AG08395 (cell line): ENCODE measurements at regions not wholly inside any gene's neighbourhood (a gene's known extent, or its start where the extent isn't known, plus 50 kb on each side); places are given as distances from the start of the nearest gene placed in this dataset.

Experiments used
- DNase-seq: peaks from one replicate; pipeline ENCODE4 v3.0.0; 2012; ENCODE audit warnings: mixed read lengths, low spot score

DNA sequence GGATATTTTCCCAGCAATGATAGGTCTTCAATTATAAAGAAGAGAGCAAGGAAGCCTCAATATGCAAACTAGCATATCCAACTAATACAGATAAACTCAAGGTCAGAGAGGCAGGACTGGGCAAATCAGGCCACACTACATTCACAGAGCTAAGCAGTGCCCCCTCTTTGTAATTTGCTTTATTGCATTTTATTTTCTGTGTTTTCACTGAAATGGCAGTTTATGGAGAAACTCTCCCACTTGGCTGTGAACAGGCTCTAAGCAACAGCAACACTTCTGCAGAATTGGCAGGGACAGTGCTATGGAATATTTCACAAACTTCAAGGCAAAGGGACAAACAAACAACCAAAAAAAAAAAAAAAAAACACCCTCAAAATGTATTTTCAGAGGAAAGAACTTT lies 93.4 kb upstream of the SOD1 start:
- no peak for DNase-seq

DNA sequence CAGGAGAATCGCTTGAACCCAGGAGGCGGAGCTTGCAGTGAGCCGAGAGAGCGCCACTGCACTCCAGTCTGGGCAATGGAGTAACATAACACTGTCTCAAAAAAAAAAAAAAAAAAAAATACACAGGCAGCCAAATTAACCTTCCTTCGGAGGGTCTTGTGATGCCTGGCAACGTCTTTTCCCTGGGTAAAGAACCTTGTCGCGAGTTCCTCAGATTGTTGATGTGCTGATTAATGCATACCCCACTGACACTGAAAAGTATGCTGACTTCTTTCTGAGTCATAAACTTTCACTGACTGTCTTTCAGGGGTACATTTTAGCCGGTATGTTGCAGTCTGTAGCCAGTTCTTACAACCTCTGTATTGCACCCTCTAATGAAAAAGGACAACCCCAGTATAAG lies 95.1 kb upstream of the SOD1 start:
- no peak for DNase-seq

DNA sequence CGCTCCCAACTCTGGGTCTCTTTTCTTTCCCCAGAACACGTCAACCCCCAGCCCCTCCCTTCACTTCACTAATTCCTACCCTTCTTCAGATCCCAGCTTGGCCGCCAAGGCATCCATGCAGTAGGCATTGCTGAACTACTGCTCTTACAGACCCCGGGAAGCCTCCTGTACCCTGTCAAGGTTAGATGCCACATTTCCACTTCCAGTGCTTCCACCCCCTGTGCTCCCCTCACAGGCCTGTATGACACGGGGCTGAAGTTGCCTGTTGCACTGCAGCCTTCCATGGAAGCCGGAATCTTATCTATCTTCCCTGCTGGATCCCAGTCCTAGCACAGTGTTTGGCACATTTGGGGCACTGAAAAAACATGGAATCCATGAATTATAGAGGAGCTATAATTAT lies 99.0 kb upstream of the SOD1 start:
- no peak for DNase-seq

DNA sequence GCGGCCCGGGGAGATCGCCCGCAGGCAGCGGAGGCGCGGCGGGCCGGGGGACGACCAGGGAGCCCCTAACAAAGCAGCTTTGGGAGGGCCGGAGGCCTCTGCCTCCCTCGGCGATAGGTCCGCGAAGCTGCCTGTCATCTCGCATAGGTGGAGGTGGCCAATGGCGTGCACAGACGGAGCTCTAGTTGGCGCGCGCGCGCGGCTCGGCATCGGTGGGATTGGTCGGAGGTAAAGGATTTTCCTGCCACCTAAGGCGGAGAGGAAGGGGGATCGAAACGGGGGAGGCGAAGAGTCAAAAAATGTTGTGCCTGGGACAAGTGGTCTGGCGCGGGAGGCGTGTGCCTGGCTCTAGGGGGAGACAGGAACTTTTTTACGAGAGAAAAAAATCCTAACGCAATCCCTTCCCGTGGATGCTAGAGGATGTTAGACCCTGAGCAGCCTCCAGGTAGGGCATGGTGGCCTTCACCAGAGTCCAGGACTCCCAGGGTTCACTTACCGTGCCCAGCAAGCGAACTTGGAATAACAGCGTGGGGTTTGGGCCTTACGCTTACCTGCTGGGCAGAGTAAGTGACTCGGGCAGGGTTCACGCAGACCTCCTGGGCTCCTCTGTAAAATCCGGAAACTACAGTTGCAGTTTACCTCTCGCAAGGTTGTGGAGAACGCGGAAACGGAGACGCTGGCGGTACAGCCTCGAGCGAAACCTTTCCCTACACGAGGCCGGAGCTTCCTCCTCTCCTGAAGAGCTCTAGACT lies 99.9 kb upstream of the SOD1 start:
- peak; percentile 83 for DNase-seq

DNA sequence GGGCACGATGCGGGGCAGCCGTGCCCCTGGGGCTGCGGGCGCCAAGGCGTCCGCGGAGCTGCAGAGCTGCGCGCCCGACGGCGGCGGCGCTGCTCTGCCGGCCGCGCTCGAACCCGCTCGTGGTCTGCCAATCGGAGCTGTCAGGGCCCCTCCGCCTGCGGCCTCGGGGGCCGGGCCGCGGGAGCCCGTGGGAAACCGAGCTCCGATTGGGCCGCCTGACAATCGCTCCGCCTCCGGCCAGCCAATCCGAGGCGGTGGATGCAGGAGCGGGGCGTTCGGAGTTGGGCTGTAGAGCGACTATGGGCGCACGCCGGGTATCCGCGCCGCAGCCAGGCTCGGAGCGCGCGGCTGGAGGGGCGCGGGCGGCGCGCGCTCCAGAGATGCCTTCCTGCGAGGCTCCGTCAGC lies 100.5 kb upstream of the SOD1 start:
- DNase-seq: peak; percentile 91

DNA sequence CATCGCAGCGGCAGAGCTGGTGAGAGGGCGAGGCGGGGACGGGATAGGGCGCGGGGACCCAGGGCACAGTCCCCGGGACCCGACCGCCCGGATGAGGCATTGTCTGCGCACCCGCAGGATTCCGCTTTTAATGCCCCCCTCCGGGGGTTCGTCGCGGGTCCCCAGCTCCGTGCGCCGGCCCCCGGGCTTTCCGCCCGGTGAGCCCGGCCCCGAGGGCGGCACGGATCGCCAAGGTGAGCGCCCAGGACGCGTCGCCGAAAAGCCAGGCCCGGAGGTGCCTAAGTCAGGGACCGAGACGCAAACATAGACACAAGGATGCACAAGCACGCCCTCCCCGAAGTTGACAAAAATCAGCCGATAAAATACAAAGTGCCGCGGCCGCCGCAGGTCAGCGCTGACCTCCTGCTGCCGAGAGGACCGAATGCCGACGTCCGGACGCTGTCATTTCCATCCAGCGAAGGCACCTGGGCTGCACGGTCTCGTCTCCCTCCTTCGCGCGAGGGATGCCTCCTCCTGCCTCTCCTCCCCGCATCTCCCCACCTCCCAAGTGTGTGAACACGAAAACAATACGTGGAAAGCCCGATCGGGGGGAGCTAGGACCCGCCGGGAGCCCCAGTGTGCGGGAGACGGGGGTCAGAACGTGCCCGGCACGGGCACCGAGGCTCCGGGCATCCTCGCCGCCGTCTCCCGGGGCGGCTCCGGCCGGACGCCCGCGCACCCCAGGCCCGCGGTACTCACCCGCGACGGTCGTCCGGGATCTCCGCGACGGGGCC lies 101.1 kb upstream of the SOD1 start:
- DNase-seq: no peak

DNA sequence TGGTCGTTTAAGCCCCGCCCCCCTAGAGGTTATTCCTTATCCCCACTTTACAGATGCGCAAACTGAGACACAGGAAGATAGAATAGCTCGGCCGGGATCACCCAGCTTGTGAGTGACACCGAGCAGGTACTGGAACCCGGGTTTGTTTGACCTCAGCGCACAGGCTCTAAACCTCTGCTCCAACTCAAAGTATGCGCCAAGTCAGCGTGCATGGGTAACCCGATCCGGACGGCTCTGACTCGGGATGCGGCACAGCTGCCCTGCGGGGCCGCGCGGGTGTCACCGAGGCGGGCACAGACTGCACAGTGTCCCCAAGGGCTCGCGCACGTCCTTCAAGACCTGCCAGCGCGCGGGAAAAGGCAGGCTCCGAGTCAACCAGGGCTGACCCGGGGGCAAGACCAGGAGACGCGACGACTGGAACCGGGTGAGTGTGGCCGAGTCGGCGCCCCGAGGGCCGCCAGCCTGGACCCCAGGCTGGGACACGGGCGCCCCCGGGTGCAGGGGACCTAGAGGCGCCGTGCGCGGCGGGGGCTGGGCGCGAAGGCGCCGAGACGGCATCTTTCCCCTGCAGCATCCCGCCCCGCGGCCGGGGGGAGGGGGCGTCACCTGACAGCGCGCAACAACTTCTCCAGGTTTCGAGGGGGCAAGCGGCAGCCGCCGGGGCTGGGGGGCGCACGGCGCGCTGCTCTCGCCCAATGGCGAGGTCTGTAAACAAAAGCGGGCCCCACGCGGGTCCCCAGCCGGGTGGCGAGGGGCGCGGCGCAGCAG lies 101.9 kb upstream of the SOD1 start:
- no peak for DNase-seq

DNA sequence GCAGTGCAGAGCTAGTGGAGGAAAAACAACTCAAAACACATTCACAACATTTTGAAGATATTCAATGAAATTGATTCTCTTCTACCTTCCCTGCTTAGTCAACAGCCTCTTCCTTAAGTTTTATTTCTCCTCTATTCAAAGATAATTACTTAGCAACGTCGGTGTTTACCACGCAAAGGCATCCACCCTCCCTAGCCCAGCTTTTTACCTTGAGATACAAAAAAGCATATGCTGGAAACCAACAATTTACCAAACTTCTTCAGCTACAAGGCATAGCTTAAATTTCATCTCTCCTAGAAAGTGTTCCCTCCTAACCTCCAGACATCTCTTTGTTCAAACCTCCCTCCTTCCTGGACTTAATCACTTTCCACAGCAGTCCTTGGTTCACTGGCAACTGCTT lies 102.8 kb upstream of the SOD1 start:
- DNase-seq: no peak

DNA sequence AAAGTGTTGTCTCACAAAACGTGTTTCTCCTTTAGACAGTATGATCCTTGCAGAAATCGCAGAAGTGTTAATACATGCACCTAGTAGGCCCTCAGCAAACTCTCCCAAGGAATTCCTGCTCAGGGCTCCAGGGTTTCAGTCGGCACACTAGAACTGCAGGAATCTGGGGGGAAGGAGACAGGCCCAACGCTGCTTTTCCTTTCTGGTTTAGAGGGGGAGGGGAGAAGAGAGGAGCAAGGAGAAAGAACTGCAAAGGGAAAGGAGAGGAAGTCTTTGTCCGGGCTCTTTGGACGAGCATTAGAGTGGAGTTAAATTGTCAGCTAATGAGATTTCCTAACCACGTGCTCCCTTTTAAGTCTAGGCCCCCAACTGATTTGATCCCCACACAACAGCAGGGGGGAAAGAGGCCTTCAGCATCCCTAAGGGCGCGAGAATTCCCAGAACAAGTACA lies 103.7 kb upstream of the SOD1 start:
- no peak for DNase-seq

DNA sequence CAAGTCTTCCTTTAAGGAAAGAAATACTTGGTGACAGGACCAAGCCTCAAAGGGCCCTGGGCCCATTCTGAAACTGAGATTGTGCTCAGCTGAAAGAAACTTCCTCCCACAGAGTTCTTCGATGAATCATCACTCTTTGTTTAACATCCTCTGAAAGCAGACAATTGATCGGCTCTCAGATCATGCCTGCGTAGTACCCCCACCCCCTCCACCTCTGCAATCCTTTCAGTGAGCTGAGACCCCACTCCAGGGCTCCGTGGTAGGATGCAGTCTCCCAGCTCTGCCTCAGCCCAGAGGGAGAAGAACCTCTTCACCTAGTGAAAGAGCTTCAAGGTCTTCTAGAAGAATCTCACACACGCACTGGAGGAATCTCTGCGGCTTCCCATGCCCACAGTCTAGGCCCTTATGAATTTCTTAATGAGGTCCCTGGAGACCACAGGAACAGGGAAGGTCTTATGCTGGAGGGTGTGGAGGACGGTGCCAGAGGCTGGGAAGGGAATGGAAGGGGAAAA lies 104.9 kb upstream of the SOD1 start:
- no peak for DNase-seq

DNA sequence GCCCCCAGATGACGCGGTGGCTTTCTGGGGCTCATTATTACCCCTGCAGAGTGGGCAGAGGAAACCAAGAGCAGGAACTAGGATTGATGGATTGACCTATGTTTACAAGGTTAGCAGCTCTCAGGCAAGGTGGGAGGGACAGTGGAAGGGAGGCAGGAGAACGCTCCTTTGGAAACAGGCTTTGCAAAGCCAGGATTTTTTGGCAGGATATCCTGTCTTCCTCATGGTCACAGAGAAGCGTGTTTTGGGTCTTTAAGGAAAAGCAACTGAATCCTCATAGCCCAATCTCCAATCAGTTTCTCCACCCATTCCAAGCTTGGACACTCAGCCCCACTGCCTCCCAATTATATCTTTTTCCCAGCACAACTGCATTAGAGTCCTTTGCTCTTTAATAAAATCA lies 105.6 kb upstream of the SOD1 start:
- no peak for DNase-seq

DNA sequence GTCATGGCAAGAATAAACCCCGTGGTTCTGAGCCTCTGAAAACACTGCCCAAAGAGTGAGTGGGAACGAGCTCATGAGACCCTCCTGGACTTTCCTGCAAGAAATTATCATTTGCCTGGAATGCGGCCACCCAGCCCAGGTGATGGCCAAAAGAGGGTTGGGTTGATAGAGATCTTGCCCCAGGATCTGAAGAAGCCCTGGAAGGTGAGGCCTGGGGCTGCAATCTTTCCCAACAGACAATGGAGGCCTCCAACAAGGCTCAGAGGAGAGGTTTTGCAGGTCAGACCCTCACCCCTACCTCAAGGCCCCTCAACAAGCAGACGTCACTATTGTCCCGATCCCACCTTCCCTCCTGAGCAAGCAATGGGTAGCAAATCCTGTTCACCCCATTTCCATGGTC lies 106.0 kb upstream of the SOD1 start:
- DNase-seq: no peak

DNA sequence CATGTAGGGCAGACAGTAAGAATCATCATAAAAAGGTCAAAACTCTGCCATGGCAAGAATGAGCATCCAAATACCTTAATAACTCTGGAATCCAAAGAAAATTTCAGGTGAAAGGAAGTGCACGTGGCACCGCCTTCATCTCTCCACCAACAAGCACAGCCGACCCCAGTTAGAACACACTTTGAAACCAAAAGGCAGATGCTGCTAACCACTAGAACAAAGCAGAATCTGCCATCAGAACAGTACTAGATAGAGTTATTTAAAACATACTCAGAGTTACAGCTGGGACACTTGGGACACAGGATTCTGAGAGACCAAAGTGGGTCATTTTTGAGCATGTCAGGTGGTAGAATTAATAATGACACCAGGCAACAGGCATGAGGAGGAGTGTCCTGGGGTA lies 106.7 kb upstream of the SOD1 start:
- no peak for DNase-seq

DNA sequence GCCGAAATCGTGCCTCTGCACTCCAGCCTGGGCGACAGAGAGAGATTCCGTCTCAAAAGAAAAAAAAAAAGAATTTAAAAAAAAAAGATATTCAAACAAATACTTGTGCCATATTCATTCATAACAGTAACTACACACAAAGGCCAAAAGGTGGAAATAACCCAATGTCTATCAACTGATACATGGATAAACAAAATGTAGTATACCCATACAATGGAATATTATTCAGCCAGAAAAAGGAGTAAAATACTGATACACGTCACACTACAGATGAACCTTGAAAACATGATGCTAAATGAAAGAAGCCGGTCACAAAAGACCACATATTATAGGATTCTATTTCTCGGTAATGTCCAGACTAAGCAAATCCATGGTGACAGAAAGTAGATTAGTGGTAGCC lies 109.4 kb upstream of the SOD1 start:
- DNase-seq: no peak

DNA sequence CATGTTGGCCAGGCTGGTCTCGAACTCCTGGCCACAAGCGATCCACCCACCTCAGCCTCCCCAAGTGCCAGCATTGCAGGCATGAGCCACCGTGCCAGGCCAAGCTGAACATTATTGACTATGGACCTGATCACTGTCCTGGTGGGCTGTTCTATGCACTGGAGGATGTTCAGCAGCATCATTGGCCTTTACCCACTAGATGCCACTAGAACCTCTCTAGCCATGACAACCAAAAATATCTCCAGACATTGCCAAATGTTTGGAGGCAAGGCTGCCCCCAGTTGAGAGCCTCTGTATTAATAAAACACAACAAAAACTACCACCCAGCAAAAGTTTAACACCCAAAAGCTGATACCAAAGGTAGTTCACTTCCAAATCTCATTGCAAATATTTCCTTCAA lies 110.8 kb upstream of the SOD1 start:
- no peak for DNase-seq

DNA sequence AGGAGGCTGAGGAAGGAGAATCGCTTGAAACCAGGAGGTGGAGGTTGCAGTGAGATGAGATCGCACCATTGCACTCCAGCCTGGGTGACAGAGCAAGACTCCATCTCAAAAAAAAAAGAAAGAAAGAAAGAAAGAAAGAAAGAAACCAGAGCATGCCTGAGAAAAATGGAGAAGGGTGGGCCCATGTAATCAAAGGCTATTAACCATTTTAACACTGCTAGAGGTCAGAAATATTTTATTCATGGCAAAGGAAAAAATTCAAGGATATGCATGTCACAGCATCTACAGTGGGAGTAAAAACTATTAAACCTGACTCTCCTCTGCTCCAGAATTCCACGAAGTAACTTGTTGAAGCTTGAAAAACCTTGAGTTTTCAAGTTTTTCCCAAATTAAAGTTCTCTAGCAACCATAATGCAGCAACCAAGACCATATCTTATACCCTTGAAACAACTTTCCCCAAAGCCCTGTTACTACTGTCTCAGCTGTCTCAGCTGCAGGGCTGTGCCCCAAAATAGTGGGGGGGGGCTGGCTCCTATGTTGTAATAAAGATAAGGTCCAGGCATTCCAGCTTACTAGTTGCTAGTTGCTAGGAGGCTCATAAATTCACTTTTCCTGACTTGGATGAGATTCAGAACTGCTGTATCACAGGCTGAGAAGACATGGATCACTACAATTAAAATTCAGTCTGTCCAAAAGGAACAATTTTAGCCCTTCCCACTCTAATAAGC lies 112.9 kb upstream of the SOD1 start:
- DNase-seq: no peak

DNA sequence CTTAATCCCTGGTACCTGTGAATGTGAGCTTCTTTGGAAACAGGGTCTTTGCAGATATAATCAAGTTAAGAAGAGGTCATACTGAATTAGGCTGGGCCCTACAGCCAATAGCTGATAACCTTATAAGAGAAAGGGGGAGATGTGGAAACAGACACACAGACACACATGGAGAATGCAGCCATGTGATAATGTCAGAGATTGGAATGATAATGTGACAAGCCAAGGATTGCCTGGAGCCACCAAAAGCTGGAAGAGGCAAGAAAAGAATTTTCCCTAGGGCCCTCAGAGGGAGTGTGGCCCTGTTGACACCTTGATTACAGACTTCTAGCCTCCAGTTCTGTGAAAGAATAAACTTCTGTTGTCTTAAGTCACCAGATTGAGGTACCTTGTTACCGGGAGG lies 114.5 kb upstream of the SOD1 start:
- no peak for DNase-seq

DNA sequence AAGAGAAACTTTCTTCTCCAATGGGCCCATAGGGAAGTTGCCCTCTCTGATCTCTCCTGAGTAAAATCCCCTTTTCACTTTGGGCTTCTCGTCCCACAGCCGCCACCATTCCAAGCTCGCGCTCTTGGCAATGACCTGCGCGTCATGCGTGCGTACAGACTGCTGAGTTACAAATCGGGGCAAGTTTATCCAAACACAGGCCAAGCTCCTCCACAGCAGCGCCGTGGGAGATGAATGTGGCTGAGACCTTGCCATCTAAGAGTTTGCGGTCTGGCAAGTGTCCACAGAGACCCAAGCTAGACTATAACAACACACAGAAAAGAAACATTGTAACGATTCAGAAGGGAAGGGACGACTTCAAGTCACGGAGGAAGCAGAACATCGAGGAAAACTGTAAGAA lies 116.3 kb upstream of the SOD1 start:
- no peak for DNase-seq

DNA sequence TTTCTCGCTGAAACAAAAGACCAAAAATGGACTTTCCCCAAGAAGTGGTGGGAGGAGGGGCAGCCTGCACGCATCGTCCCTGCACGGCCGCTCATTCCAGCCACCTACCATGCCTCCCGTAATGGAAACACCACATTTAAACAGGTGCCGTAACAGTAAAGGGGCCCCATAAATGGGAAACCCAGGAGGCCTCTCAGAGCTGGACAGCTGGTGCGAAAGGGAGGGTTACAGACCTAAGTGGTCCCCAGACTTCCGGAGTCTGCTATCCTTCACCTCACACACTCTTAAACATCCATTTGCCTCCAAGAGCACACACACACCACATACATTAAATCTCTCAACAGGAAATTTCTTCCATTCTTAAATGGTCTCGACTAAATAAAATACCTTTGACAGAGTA lies 120.7 kb upstream of the SOD1 start:
- no peak for DNase-seq

DNA sequence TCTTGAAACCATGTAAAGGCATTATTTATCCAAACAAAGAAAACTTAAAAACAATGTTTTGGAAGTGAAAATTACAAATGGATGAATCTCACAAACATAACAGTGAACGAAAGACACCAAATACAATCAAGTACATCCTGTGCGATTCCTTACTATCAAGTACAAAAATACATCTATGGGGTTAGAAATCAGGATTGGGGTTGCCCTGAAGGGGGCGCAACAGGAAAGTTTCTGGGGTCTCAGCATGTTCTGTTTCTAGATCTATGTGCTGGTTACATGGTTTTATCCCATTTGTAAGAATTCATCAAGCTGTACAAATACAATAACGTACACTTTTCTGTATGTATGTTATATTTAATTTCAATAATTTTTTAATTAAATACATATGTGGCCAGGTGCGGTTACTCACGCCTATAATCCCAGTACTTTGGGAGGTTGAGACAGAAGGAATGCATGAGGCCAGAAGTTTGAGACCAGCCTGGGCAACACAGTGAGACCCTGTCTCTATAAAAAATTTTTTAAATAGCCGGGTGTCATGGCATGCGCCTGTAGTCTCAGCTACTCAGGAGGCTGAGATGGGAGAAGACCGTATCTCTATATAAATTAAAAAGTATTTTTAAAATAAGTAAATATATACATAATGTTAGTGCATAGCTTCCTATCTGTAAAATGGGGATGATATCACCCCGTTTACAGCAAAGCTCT lies 121.5 kb upstream of the SOD1 start:
- no peak for DNase-seq

DNA sequence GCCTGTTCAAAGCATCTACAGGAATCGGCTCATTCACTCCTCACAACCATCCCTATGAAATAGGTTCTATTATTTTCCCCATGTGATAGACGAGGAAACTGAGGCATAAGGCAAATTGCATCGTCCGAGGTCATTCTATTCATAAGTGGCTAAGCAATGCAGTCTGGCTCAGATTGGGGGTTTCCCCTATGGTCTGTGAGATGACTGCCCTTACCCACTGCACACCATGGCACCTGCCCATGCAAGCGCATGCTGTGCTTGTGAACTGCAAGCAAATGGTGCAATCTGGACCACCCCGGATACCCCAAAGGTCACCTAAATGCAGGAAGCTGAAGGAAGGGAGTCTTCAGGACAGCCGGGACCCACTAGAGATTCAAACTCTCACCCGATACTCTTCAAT lies 123.4 kb upstream of the SOD1 start:
- no peak for DNase-seq
